IPS-15b (cell line): ENCODE measurements at regions not wholly inside any gene's neighbourhood (a gene's known extent, or its start where the extent isn't known, plus 50 kb on each side); places are given as distances from the start of the nearest gene placed in this dataset.

Experiments
- H3K27me3 ChIP-seq: one replicate; pipeline ENCODE4 v1.6.1; 2013; ENCODE audit warnings: low read length; ENCODE audit not compliant: control insufficient read depth, insufficient read depth
- H3K36me3 ChIP-seq: one replicate; pipeline ENCODE4 v1.6.1; 2013; ENCODE audit warnings: low read length; ENCODE audit not compliant: control insufficient read depth, insufficient read depth
- H3K4me1 ChIP-seq: one replicate; pipeline ENCODE4 v1.6.1; 2013; ENCODE audit warnings: mild to moderate bottlenecking, low read length; ENCODE audit not compliant: control insufficient read depth, insufficient read depth
- H3K4me3 ChIP-seq: one replicate; pipeline ENCODE4 v1.5.1; 2013; ENCODE audit warnings: low read depth, low read length
- H3K9ac ChIP-seq: one replicate; pipeline ENCODE4 v1.6.1; 2013; ENCODE audit warnings: low read depth, mild to moderate bottlenecking, low read length
- H3K9me3 ChIP-seq: one replicate; pipeline ENCODE4 v1.6.1; 2013; ENCODE audit warnings: mild to moderate bottlenecking, low read length; ENCODE audit not compliant: control insufficient read depth, insufficient read depth

GRCh38 chr22:47808886-47809620 is 1046.6 kb downstream of the TBC1D22A start:
- no peak overlapping the region for H3K9ac ChIP-seq
- no peaks in the 10 kb centered on the region for H3K9me3 ChIP-seq
- no peaks in the 10 kb centered on the region for H3K27me3 ChIP-seq
- H3K4me3 ChIP-seq, result no peak overlapping the region
- no peaks in the 10 kb centered on the region for H3K36me3 ChIP-seq
- peaks cover 3% of the 10 kb centered on the region for H3K4me1 ChIP-seq

- H3K36me3 ChIP-seq, result no peaks in the 10 kb centered on the region
- no peaks in the 10 kb centered on the region for H3K9me3 ChIP-seq
- peaks cover 3% of the 10 kb centered on the region for H3K4me1 ChIP-seq
- H3K9ac ChIP-seq, result no peak overlapping the region
- H3K27me3 ChIP-seq, result no peaks in the 10 kb centered on the region
- H3K4me3 ChIP-seq, result no peak overlapping the region
Measured at GRCh38 chr22:47808236-47808635, 1045.8 kb downstream of the TBC1D22A start.

GRCh38 chr22:47807506-47807905 is 1045.1 kb downstream of the TBC1D22A start:
- H3K4me1 ChIP-seq, result peaks cover 3% of the 10 kb centered on the region
- H3K27me3 ChIP-seq, result no peaks in the 10 kb centered on the region
- no peak overlapping the region for H3K4me3 ChIP-seq
- H3K36me3 ChIP-seq, result no peaks in the 10 kb centered on the region
- H3K9me3 ChIP-seq, result no peaks in the 10 kb centered on the region
- H3K9ac ChIP-seq, result no peak overlapping the region

- Histone ChIP-seq H3K9me3 (no peaks in the 10 kb centered on the region), H3K4me3 (no peak overlapping the region), H3K4me1 (peaks cover 3% of the 10 kb centered on the region), H3K36me3 (no peaks in the 10 kb centered on the region), H3K27me3 (no peaks in the 10 kb centered on the region), H3K9ac (no peak overlapping the region)
Measured at GRCh38 chr22:47806894-47807293, 1044.4 kb downstream of the TBC1D22A start.

GRCh38 chr22:47805394-47805935 is 1043.0 kb downstream of the TBC1D22A start:
- H3K4me1 ChIP-seq, result peaks cover 3% of the 10 kb centered on the region
- H3K9me3 ChIP-seq, result no peaks in the 10 kb centered on the region
- H3K27me3 ChIP-seq, result no peaks in the 10 kb centered on the region
- no peak overlapping the region for H3K9ac ChIP-seq
- H3K36me3 ChIP-seq, result no peaks in the 10 kb centered on the region
- H3K4me3 ChIP-seq, result no peak overlapping the region

- Histone ChIP-seq H3K9ac (no peak overlapping the region), H3K27me3 (no peaks in the 10 kb centered on the region), H3K9me3 (no peaks in the 10 kb centered on the region), H3K4me1 (peaks cover 3% of the 10 kb centered on the region), H3K36me3 (no peaks in the 10 kb centered on the region), H3K4me3 (no peak overlapping the region)
Measured at GRCh38 chr22:47804281-47804680, 1041.8 kb downstream of the TBC1D22A start.

GRCh38 chr22:47802421-47802820 is 1040.0 kb downstream of the TBC1D22A start:
- no peak overlapping the region for H3K9ac ChIP-seq
- no peaks in the 10 kb centered on the region for H3K27me3 ChIP-seq
- H3K4me1 ChIP-seq, result no peaks in the 10 kb centered on the region
- no peaks in the 10 kb centered on the region for H3K36me3 ChIP-seq
- no peaks in the 10 kb centered on the region for H3K9me3 ChIP-seq
- H3K4me3 ChIP-seq, result no peak overlapping the region

GRCh38 chr22:47801541-47802245 is 1039.2 kb downstream of the TBC1D22A start:
- no peaks in the 10 kb centered on the region for H3K27me3 ChIP-seq
- H3K9ac ChIP-seq, result no peak overlapping the region

GRCh38 chr22:47798229-47798628 is 1035.8 kb downstream of the TBC1D22A start:
- no peaks in the 10 kb centered on the region for H3K36me3 ChIP-seq
- H3K4me3 ChIP-seq, result no peak overlapping the region
- no peaks in the 10 kb centered on the region for H3K9me3 ChIP-seq
- H3K4me1 ChIP-seq, result no peaks in the 10 kb centered on the region
- no peak overlapping the region for H3K9ac ChIP-seq
- H3K27me3 ChIP-seq, result no peaks in the 10 kb centered on the region

More at GRCh38 chr22:47801541-47802245, 1039.2 kb downstream of the TBC1D22A start:
- H3K4me3 ChIP-seq, result no peak overlapping the region
- H3K4me1 ChIP-seq, result no peaks in the 10 kb centered on the region
- H3K36me3 ChIP-seq, result no peaks in the 10 kb centered on the region
- no peaks in the 10 kb centered on the region for H3K9me3 ChIP-seq

- Histone ChIP-seq H3K9ac (no peak overlapping the region), H3K36me3 (no peaks in the 10 kb centered on the region), H3K9me3 (no peaks in the 10 kb centered on the region), H3K27me3 (no peaks in the 10 kb centered on the region), H3K4me3 (no peak overlapping the region), H3K4me1 (no peaks in the 10 kb centered on the region)
Measured at GRCh38 chr22:47797342-47797945, 1035.0 kb downstream of the TBC1D22A start.

GRCh38 chr22:47796128-47796908 is 1033.9 kb downstream of the TBC1D22A start:
- H3K9me3 ChIP-seq, result no peaks in the 10 kb centered on the region
- H3K4me1 ChIP-seq, result no peaks in the 10 kb centered on the region
- H3K9ac ChIP-seq, result no peak overlapping the region
- H3K27me3 ChIP-seq, result no peaks in the 10 kb centered on the region
- no peak overlapping the region for H3K4me3 ChIP-seq
- H3K36me3 ChIP-seq, result no peaks in the 10 kb centered on the region
